Activated T-cell treated with anti-CD3 and anti-CD28 coated beads for 4 hours (primary cell): ENCODE measurements at regions not wholly inside any gene's neighbourhood (a gene's known extent, or its start where the extent isn't known, plus 50 kb on each side); places are given as distances from the start of the nearest gene placed in this dataset.

Experiments
- DNase-seq: peaks from one replicate; pipeline ENCODE4 v3.0.0-alpha.2; 2020

DNA sequence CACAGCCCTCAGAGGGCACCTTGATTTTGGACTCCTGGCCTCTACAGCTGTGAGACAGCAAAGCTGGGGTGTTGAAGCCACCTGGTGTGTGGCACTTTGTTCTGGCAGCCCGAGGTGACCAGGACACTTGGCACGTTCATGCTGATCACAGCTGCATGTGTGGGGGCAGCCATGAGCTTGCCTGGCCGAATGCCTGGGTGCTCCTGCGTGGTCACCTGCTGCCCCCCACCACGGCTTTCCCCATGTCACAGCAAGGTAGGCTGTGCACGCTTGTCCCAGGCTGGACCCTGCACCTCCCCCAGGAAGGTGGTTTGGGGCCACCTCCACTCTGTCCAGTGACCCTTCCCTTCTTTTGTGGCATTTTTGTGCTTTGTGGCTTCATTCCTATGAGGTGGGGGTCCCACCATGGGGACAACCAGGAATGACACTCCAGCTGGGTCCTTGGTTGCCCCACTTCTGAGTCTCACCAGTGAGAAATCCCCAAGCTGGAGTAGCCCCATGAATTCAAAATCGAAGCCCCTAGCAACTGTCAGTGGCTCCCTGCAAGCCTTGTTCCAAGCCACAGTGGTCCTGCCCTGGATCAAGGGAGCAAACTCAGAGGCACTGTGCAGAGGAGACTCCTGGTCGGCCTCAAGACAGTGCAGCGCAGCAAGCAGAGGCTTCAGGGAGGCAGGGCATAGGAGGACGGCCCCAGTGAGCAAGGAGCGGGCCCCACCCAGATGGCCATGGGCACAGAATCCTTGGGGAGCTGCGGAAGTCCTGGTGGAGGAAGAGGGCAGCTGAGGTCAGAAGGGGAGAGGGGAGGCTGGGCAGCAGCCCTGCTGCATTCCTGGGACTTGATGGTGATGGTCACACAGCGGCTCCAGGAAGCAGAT, 121.4 kb upstream of the HS6ST1 start:
- no peak for DNase-seq

DNA sequence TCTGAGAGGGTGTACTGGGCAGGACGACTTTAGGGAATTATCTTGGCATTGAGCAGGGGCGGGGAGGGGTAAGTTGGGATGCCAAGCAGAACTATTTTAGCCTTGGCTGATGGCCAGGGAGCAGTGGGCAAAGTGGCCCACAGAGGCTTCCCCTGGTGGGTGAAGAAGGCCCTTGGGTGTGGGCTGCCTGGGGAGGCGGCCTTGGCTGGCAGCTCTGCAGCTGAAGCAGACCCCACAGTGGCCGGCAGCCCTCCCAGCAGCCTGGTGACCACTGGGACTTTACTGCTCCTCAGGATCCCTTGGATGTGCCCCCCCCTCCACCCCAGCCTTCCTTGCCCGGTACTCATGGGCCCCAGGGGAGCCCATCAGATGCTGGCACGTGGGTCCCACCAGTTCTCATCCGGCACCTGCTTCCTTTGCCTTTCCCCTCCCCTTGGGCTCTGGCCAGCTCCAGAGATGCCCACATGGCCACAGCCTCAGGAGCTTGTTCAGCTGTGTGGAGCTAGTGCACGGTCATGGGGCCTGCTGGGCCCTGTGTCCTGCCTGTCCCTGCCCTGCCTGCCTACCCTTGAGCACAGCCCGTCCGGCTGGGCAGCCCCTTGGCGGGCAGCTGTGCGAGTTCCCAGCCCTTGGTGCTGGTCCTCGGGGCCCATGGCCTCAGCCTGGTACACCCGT, 122.1 kb upstream of the HS6ST1 start:
- DNase-seq = no peak

DNA sequence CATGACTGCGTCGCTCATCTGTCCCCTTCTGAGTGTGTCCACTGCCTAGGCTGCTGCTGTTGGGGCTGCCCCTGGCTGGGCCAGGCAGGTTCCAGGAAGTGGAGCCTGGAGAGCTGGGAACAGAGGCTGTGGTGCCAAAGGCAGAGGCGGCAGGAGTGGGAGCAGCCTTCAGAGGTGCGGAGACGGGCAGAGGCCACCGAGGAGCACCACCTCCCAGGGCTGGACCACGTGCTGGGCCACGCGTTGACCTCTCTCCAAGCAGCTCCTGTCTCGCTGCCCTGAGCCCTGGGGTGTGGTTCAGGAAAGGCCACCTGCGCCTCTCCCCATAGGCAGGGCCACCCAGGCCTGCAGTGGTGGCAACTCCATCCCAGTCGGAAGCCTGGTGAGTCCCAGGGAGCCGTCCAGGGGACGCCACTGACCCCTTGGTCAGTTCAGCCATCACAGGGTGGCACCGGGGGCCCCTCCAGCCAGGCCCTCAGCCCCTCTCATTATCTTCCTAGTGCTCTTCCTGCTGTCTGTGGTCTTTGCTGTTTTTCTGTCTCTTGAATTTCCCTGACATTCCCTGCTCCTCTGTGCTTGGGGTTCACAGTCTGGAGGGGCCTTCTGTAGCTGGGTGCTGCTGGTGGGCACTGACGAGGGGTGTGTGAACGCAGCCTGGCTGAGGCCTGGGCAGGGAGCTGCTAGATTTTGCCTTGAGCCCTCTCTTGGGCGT, 122.8 kb upstream of the HS6ST1 start:
- DNase-seq = no peak

DNA sequence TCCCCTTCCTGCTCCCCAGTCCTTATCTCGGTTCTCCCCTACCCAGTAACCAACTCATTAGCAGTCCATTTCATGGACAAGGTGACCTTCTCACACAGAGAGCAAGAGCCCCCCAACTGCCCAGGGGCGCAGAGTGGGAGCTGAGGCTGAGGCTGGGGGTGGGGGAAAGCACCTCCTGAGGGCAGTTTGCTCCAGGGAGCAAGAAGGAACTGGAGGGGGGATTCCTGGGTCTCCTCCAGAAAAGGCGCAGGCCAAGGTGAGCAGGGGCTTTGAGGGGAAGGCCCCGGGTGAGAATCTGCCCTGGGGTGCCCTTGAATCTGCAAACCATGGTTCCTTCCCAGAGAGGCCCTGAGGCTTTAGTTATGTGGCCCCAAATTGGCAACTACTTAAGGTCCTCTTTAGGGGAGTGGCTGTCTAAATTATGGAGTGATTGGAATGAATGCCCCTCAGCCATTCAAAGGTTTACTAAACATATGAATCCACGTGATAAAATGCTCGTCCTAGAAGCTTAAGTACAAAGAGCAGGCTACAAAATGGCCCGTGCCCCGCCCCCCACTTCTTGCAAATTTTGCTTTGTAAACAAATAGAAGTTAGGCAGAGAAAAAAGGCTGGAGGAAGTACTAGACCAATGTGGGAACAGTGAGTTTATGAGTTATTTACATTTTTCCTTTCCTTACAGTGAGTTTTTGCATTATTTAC, 123.5 kb upstream of the HS6ST1 start:
- DNase-seq = no peak

DNA sequence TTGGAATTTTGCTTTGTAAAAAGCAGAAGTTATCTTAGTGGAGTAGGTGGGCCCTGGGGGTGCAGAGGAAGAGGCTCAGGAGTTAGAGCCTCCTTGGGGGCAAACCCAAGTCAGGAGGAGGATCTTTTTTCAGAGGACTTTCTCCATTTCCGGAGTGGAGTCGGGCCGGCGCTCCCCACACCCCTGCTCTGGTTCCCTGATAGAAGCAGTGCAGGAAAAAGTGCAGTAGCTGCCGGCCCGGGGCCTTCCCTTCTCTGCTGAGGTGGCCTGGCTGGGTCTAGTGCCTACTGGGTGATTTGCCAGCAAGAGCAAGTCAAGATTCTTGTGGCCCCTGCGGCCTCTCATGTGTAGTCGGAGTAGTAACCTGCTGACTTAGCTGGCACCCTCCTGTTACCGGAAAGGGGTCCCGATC, 124.2 kb upstream of the HS6ST1 start:
- no peak for DNase-seq

DNA sequence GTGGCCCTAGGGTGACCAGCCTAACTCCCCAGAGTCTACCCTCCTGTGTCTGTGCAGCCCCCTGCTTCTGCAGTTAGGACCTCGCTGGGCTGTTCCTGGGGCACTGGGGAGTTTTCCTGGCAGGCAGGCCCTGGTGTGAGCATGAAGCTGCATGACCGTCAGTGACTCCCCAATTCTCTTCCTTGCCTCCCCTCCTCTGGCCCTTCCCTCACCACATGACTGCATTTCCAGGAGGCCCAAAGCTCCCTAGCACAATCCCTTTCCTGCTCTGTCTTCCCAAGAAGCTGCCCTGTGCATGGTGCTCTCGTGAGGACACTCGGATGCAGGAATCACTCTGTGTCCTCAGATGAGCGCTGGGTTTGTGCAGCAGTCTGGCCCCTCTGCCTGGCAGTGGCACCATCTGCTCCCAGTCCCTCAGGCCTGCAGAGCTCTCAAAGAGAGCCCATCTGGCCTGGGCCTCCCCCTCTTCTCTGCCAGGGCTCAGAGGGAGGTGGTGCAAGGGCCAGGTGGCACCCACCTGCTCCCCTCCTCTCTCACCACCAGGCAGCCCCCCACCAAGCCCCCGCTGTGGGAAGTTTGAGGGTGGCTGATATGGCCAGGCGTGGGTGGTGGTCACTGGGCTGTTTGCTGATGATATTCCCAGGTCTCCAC, 125.6 kb upstream of the HS6ST1 start:
- no peak for DNase-seq

DNA sequence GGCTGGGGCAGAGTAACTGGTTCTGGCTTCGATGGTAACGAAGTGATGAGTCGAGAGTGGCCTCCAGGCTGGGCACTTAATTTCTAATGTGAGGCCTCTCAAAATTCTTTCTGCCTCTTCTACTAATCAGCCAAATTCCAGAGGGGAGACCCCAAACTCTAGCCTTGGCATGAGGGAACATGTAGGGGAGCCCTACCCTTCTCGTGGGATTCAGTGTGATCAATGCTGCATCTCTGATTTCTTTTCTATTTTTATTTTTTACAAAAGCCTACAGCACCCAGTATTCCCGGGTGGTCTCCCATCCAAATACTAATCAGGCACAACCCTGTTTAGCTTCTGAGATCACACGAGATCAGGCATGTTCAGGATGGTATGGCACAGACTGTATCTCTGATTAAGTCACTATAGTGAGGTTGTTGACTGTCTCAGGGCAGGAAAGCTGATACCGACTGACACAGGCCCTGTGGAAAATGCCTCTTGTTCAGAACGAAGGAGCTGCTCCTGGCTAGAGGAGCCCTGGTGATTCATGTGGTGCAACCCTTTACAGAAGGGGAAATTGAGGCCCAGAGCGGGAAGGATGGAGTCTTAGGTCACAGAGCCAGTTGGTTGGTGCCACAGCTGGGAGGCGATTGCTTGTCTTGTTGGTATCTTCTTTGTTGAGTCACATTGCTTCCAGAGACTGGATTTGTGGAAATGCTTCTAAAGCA, 126.3 kb upstream of the HS6ST1 start:
- no peak for DNase-seq

DNA sequence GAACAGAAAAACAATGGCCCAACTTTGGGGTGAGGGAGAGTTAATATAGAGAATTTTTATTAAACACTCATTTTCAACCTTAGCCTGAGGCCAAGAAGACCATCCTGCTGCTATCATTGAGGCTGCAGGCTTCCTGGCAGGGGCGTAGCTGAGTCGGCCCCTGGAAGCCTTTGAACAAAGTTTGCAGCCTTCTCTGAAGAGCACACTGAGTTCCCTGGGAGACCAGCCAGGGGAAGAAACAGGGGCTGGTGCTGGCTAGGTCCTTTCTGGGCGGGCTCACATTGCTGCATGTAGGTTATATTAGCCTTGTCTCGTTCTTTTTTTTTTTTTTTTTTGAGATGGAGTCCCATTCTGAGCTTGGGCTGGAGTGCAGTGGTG, 126.8 kb upstream of the HS6ST1 start:
- no peak for DNase-seq

DNA sequence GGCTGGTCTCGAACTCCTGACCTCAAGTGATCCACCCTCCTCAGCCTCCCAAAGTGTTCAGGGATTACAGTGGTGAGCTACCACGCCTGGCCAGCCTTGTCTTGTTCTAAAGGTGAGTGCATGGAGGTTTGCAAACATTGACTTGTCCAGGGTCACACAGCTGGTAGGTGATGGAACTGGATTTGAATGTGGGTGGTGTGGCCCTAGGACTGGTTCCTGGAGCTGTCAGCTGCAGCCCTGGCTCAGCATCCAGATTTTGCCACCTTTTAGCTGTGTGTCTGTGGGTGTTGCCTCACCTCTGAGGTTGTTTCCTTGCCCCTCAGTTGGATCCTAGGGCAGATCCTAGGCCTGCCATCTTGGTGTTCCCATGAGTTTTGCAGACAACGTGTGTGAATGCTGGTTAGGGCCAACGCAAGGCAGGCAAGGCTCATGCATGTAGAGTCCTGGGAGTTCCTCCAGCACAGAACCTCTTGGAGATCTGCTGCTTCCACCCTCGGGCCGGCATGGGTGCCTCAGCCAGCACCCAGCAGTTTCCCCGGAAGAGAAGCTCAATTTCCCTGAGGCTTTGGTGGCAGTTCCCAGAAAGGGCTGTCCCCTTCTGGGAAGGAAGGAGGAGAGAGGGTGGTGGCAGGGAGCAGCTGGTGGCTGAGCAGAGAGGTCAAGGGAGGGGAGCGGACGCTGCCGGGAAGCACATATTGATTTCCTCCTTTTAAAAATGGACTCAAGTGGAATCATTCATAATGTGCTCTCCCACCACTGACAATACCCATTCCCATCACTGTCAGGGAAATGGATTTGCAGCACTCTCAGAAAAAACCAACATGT, 127.6 kb upstream of the HS6ST1 start:
- DNase-seq = no peak

DNA sequence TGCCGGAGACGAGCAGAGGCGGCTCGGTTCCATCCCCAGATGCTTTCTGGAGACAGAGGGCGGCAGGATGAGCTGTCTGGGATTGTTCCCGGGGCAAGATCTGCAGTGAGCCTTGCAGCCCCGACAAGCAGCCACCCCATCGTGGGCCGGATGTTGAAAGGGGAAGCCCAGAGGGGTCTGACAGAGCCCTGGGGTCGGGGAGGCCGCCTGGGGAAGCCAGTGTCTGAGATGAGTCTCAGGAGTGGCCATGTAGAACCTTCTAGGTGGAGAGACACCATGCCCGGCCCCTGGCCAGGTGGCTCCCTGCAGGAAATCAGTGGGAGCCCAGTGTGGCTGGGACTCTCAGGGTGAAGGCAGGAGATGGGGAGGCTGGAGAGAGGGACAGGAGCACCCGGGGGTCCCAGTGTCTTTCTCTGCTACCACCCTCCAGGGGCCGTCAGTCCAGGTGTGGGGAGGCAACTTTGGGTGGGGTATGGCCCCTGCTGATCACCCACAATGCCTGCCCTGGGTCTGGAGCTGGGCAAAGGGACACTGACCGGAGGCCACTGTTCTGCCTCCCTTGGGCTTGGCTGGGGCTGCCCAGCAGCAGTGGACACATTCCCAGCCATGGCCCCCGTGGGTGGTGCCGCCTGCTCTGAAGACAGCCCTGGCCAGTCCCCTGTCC, 128.3 kb upstream of the HS6ST1 start:
- DNase-seq = no peak

DNA sequence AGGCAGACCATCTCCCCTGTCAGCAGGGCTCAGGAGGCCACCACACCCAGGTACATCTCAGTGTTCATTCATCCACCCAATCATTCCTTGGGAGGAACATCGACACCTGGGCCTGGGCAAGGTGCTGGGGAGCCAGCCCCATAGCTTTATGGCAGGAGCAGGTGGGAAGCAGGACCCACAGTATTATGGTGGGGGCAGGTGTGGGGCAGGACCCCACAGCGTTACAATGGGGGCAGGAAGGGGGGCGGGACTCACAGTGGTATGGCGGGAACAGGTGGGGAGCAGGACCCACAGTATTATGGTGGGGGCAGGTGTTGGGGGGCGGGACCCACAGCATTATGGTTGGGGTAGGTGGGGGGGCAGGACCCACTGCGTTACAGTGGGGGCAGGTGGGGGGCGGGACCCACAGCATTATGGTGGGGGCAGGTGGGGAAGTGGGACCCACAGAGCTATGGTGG, 128.9 kb upstream of the HS6ST1 start:
- DNase-seq = no peak

DNA sequence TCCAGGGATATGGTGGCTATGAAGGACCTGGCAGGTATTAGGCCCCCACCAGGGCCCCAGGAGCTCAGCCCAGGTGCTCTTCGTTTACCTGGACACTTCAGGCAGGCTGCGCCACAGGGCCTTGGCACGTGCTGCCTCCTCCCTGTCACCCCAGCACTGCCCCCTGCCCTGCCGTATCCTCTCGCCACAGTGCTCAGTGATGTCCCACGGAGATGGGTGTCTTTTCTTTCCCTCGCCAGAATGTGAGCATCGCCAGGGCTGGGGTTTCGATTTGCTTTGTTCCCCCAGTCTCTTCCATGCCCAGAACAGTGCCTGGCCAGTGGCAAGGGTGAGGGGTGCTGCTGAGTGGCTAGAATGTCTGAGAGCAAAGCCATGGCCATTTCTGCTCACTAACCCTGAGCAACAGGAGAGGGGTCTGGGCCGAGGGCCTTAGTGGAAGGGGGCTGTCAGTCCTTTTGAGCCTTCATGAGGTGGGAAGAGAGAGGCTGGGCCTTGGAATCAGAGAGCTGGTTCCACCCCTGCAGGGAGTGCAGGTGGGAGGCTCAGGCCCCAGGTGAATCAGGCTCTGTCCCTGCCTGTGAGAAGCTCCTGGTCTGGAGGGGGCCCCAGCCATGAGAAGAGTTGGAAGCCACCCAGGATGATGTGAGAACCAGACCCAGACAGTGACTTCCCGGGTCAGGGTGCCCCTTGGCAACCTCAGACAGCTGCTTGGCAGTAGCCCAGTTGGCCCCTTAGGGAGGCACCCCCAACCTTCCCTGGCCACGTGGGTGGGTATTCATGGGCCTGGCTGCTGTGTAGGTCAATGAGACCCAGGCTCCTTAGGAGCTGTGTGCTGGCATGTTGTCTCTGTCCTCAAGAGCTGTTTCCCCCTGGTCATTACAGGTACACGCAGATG, 129.9 kb upstream of the HS6ST1 start:
- no peak for DNase-seq

DNA sequence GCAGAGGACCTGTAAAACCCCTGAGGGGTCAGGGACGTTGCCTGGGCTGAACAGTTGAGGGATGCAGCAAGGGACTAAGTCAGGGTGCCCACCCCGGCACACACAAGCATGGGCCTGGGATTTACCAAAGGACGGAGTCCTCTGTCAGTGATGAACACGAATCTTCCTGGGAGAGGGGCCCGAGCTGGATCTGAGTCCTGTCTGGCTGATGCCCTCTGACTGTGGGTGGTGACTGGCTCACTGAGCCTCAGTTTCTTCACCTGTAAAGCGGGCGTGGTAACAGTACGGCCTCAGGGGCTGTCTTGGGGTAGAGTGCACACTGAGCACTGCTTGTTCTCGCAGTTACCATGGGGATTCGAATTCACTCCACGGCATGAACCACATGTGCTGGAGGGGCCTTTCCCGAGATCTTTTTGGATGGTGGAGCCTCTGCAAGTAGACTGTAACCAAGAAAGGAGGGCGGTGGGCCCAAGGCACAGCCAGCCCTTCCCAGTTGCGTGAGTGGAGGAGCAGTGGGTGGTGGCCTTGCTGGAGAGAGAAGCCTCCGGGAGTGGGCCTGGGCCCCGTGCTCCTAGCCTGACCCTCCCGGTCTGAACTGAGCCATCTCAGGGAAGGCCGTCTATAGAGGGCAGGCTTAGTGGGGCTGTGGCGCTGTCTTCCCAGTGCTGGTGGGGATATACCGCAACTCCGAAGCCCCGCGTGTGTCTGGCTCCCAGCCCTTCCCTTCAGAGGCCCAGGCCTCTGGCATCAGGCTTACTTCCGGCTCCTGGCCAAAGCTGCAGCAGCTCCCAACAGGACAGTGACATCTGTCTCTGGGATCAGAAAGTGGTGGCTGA, 130.8 kb upstream of the HS6ST1 start:
- DNase-seq = no peak

DNA sequence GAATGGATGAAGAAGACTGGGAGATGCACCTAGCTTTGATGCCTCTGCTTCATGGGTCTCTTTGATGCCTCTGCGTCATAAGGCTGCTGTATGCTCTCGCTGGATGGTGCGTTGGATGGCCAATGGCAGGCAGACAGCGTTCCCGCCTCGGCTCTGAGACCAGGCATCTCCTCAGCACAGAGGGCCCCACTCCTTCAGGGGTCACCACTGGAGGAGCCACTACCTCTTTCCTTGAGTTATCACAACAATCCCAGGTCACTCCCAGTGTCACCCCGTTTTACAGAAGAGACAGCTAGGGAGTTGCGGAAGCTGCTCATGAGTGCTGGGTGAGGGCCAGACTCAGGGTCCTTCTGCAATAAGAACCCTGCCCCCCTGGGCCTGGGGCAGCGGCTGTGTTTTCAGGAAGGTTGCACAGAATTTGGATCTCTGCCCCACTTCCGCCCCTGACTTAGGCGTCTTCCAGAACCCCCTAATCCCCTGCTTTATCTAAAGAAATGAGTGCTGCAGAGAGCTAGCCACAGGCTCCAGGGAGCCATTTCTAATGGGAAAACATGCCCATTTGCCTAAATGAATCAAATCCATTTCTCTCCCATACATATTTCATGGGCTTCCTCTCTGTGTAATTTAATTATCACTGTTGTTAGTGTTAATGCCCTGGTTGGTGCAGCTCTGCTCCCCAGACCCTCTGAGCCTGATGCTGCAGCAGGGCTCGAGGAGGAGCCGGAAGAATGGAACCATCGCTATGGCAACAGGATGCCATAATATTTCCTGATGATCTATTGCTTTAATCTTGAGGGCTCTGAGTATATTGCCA, 131.8 kb upstream of the HS6ST1 start:
- no peak for DNase-seq

DNA sequence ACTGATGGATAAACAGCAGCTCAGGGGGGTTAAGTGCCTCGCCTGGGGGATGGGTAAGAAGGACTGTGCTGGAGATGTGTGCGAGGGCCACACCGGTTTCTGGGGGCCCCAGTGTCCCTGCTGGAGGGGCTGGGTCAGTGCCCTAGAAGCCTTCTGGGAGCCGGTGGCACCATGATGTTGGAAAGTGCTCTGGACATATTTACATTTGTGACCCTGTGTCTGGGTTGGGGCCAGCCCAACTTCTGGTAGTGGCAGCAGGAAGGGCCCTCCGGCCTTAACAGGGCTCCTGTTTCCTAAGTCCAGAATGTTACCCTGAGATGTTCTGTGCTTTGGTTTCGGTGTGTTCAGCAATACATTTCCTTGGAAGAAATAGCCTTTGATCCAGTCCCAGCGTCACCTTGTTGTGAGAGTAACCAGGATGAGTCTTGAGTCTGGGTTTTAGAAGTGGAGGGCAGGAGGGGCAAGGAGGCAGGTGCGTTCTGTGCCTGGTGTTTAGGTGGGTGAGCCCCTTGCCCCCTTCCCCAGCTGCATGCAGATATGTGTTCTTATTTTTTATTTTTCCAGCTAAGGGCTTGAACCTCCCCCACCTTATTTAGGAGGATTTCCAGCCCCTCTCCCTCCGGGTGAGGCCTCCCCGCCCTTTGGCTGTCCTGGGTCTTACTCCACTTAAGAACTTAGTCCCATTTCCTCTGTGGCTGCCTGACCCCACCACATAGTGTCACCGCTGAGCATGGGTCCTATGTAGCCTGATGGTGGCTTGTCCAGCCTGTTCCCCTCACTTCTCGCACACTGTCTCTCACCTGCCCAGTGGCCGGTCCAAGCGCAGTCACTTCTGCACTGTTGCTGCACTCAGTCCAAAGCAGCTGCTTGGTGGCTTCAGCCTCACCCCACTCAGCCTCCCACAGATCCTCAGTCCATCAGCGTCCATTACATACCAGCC, 132.7 kb upstream of the HS6ST1 start:
- DNase-seq = no peak

DNA sequence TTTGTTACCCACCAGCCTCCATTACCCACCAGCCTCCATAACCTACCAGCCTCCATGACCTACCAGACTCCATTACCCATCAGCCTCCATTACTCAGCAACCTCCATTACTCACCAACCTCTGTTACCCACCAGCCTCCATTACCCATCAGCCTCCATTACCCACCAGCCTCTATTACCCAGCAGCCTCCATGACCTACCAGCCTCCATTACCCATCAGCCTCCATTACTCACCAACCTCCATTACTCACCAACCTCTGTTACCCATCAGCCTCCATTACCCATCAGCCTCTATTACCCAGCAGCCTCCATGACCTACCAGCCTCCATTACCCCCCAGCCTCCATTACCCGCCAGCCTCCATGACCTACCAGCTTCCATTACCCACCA, 133.3 kb upstream of the HS6ST1 start:
- no peak for DNase-seq
